ENCODE measurements at regions not wholly inside any gene's neighbourhood (a gene's known extent, or its start where the extent isn't known, plus 50 kb on each side); places are given as distances from the start of the nearest gene placed in this dataset.

DNA sequence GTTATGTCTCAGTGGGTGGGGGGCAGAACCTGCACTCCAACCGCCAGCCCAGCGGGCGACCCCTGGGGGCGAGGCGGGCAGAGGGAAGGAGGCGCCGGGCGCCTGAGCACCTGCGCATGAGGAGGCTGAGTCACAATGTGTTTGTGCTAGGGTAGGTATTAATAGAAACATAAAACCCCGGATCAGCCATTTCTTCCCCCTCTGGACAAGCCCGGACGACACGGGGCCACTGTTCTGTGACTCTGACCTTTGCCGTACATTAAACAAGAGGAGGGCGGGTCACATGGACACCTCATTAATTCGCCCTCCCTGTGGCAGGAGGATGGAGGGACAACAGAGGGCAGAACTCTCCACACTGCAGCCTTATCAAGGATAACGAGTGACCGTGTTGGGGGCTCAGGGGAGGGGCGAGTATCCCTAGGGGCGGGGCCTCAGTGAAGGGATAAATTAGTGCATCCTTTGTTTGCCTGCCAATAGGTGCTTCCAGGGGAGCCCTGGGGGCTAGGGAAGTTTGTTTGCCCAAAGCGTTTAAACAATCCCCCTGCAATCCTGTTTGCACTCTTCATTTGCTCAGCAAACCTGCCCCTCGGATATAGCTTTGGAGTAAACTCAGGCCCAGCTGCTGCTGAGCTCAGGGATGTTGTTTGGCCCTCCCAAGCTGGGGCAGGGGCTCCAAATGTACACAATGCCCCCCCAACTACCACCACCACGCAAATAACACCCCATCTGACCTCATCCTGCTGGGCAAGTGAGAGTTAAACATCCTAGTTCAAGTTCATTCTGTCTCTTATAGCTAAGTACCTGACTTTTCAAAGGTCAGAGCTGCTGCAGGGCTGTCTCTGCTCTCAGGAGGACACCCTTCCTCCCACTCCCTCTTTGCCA lies 171.2 kb upstream of the GLI2 start (continued):
- TF ChIP-seq, protein P1, sequence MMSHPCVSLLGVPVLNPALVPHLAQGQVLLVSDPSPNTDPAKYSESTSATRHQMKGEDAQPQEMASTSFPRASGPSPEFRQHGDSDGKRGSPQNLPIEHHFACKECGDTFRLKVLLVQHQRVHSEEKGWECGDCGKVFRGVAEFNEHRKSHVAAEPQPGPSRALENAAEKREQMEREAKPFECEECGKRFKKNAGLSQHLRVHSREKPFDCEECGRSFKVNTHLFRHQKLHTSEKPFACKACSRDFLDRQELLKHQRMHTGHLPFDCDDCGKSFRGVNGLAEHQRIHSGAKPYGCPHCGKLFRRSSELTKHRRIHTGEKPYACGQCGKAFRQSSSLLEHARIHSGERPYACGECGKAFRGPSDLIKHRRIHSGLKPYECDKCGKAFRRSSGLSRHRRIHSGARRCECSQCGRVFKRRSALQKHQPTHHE (CRISPR knock-in tag; IDR thresholded peaks at IDR 0.05; ENCODE audit: borderline replicate concordance): peak; percentile 71; the same call in 1 of the 2 replicates

DNA sequence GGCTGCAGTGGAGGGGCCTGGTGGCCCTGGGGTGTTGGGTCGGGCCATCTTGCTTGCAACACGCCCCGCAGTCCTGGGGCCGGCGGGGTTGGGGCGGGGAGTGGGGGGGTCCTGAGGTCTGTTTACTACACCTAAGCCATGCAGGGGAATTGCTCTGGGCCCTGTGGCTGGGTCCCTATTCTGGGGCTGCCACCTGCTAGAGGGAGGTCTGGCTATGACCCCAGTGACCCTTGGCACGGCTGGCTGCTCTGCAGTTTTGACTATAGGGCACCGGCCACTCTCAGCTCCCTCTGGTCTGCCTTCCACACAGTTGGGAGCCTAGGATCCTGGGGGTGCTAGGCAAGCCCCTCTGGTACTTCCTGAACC lies 170.6 kb upstream of the GLI2 start:
- ChIA-PET POLR2A (interaction anchor here (0.8 to 1.4 kb wide), 9 partner anchors 12 to 222 kb away, joined by 3 to 11 read pairs (median 3); no protein-coding TSS in a partner anchor), CTCF (ENCODE audit: low intra/inter-chr PET ratio, low total read pairs) (no interaction called here)
- WGBS (ENCODE audit: low lambda C conversion rate): 0% methylated on average over 5 of the region's 8 CpGs
- no peak for TF ChIP-seq ZFP36L1 (CRISPR knock-in tag; IDR thresholded peaks at IDR 0.05)
- no peak for TF ChIP-seq SNRNP70 (IDR thresholded peaks at IDR 0.05; ENCODE audit: low read depth, low read length)
- TF ChIP-seq NBN (conservative IDR thresholded peaks at IDR 0.05): no peak
- TF ChIP-seq ZMYM4 (CRISPR knock-in tag; IDR thresholded peaks at IDR 0.05): no peak
- TF ChIP-seq ZNF317 (CRISPR knock-in tag; IDR thresholded peaks at IDR 0.05): no peak
- TF ChIP-seq ZNF34 (CRISPR knock-in tag; IDR thresholded peaks at IDR 0.05; ENCODE audit: borderline replicate concordance): 0 out of 2 replicates have a peak, but pooled peaks have one; percentile 9
- TF ChIP-seq, protein P2, sequence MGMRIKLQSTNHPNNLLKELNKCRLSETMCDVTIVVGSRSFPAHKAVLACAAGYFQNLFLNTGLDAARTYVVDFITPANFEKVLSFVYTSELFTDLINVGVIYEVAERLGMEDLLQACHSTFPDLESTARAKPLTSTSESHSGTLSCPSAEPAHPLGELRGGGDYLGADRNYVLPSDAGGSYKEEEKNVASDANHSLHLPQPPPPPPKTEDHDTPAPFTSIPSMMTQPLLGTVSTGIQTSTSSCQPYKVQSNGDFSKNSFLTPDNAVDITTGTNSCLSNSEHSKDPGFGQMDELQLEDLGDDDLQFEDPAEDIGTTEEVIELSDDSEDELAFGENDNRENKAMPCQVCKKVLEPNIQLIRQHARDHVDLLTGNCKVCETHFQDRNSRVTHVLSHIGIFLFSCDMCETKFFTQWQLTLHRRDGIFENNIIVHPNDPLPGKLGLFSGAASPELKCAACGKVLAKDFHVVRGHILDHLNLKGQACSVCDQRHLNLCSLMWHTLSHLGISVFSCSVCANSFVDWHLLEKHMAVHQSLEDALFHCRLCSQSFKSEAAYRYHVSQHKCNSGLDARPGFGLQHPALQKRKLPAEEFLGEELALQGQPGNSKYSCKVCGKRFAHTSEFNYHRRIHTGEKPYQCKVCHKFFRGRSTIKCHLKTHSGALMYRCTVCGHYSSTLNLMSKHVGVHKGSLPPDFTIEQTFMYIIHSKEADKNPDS (CRISPR knock-in tag; IDR thresholded peaks at IDR 0.05): 0 out of 2 replicates have a peak, but pooled peaks have one; percentile 20
- TF ChIP-seq, protein P3, sequence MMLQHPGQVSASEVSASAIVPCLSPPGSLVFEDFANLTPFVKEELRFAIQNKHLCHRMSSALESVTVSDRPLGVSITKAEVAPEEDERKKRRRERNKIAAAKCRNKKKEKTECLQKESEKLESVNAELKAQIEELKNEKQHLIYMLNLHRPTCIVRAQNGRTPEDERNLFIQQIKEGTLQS (CRISPR knock-in tag; IDR thresholded peaks at IDR 0.05): no peak
- TF ChIP-seq ZFYVE20 (CRISPR knock-in tag; IDR thresholded peaks at IDR 0.05; ENCODE audit: borderline replicate concordance, low read depth): 0 out of 2 replicates have a peak, but pooled peaks have one; percentile 23
- TF ChIP-seq MTA1 (CRISPR knock-in tag; IDR thresholded peaks at IDR 0.05; ENCODE audit: borderline replicate concordance): peak; percentile 17; the same call in 1 of the 2 replicates
- TF ChIP-seq KDM4B (CRISPR knock-in tag; IDR thresholded peaks at IDR 0.05): no peak
- TF ChIP-seq, protein P4, sequence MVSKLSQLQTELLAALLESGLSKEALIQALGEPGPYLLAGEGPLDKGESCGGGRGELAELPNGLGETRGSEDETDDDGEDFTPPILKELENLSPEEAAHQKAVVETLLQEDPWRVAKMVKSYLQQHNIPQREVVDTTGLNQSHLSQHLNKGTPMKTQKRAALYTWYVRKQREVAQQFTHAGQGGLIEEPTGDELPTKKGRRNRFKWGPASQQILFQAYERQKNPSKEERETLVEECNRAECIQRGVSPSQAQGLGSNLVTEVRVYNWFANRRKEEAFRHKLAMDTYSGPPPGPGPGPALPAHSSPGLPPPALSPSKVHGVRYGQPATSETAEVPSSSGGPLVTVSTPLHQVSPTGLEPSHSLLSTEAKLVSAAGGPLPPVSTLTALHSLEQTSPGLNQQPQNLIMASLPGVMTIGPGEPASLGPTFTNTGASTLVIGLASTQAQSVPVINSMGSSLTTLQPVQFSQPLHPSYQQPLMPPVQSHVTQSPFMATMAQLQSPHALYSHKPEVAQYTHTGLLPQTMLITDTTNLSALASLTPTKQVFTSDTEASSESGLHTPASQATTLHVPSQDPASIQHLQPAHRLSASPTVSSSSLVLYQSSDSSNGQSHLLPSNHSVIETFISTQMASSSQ (IDR thresholded peaks at IDR 0.05; ENCODE audit: low read depth): no peak
- TF ChIP-seq, protein P4 (CRISPR knock-in tag; IDR thresholded peaks at IDR 0.05; ENCODE audit: borderline replicate concordance): 0 out of 2 replicates have a peak, but pooled peaks have one; percentile 5

More for the DNA sequence above, 170.6 kb upstream of the GLI2 start:
- Histone ChIP-seq H3K4me2 (ENCODE audit: low read depth, low read length) (peak overlapping the region; percentile 59), H3K79me2 (ENCODE audit: insufficient read depth, low read length) (no peaks in the 10 kb centered on the region), H3K27me3 (ENCODE audit: control insufficient read depth in 1 of 2, insufficient read depth in 2 of 2, low read length in 2 of 2) (peaks cover 44 to 88% of the 10 kb centered on the region in 2 experiments), H4K20me1 (ENCODE audit: insufficient read depth, low read length) (peaks cover 6% of the 10 kb centered on the region; the same call in 1 of the 2 replicates), H3K4me1 (ENCODE audit: insufficient read depth, low read length) (peaks cover 54% of the 10 kb centered on the region), H3K27ac (ENCODE audit: extremely low read length, insufficient read depth, low read length) (no peak overlapping the region), H3K9me3 (ENCODE audit: low read length) (no peaks in the 10 kb centered on the region), H3K9ac (ENCODE audit: insufficient read depth, low read depth, low read length) (no peak overlapping the region), H3K4me3 (replicated peaks in 1 of 3; ENCODE audit: insufficient read depth in 1 of 3, low read depth in 2 of 3, low read length in 3 of 3) (no peak overlapping the region; a peak in 1 of 6 replicates), H3K36me3 (replicated peaks in 1 of 2; ENCODE audit: control insufficient read depth in 1 of 2, insufficient read depth in 2 of 2, low read length in 2 of 2) (no peaks in the 10 kb centered on the region), H2AFZ (ENCODE audit: low read length) (no peak overlapping the region)
- intact Hi-C loops (cut with micrococcal nuclease; ENCODE audit: unreplicated experiment): loop anchor here (10.0 kb wide), 1 partner anchor 310 kb away; the partner anchor contains the start of gene RALB
- ATAC-seq (peak; percentile 23), DNase-seq (ENCODE audit: low spot score) (no peak), FAIRE-seq (no peak)
- in situ Hi-C loops (cut with HindIII; ENCODE audit: extremely low pct_ligation_motif_present, low pct_unique_long_range_greater_than_20kb): no loop called here
- no TSS peak for BruUV-seq (replicated peaks)
